ENCODE measurements at regions not wholly inside any gene's neighbourhood (a gene's known extent, or its start where the extent isn't known, plus 50 kb on each side); places are given as distances from the start of the nearest gene placed in this dataset.

DNA sequence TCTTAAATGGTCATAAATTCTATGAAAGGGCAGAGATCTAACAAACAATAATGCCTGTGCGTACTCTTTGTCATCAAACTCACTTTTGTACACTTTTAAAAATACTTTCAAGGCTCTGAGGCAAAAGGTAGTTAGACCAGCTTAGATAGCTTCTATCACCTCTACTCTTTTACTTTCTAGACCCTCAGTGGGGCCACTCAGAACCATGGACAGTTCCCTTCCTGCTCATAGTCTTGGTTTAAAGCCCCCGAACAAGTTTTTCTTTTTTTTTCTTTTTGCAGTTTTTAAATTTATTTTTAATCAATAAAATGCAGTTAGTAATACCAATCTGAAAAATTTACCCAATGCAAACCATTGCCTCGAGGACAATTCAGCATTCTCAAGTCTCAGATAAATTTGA lies 460.5 kb upstream of the CNKSR2 start:
- TF ChIP-seq CTCF (IDR thresholded peaks at IDR 0.05) (no peak), POLR2A (IDR thresholded peaks at IDR 0.05) (no peak)
